ENCODE measurements at regions not wholly inside any gene's neighbourhood (a gene's known extent, or its start where the extent isn't known, plus 50 kb on each side); places are given as distances from the start of the nearest gene placed in this dataset.

GRCh38 chr13:40434516-40435397 lies 231.7 kb downstream of the FOXO1 start:
- ChIA-PET POLR2A (no interaction called here), CTCF (interaction anchor here (1.1 kb wide), 1 partner anchor 11 kb away, joined by 5 read pairs; no protein-coding TSS in a partner anchor)
- TF ChIP-seq CTCF (IDR thresholded peaks at IDR 0.05; ENCODE audit: insufficient read depth, low read depth, low read length) = no peak

GRCh38 chr13:40438022-40438680 lies 228.3 kb downstream of the FOXO1 start:
- POLR2A ChIA-PET = no interaction called here
- DNase-seq (ENCODE audit: low read depth) = no peak
- H3K27me3 ChIP-seq (ENCODE audit: control insufficient read depth, insufficient read depth, low read length) = no peaks in the 10 kb centered on the region
- H3K36me3 ChIP-seq (ENCODE audit: control insufficient read depth, insufficient read depth, low read length) = no peaks in the 10 kb centered on the region
- CTCF ChIA-PET = interaction anchor here (0.6 kb wide), 1 partner anchor 95 kb away, joined by 4 read pairs; no protein-coding TSS in a partner anchor
- no peak overlapping the region for H3K4me3 ChIP-seq (ENCODE audit: low read depth, low read length)
- no peak for TF ChIP-seq CTCF (IDR thresholded peaks at IDR 0.05; ENCODE audit: insufficient read depth, low read depth, low read length)

More at GRCh38 chr13:40434516-40435397, 231.7 kb downstream of the FOXO1 start:
- H3K4me3 ChIP-seq (ENCODE audit: low read depth, low read length) = no peak overlapping the region
- no peaks in the 10 kb centered on the region for H3K27me3 ChIP-seq (ENCODE audit: control insufficient read depth, insufficient read depth, low read length)
- H3K36me3 ChIP-seq (ENCODE audit: control insufficient read depth, insufficient read depth, low read length) = no peaks in the 10 kb centered on the region
- no peak for DNase-seq (ENCODE audit: low read depth)

GRCh38 chr13:40438999-40439797 lies 227.2 kb downstream of the FOXO1 start:
- Histone ChIP-seq H3K36me3 (ENCODE audit: control insufficient read depth, insufficient read depth, low read length) (no peaks in the 10 kb centered on the region), H3K4me3 (ENCODE audit: low read depth, low read length) (no peak overlapping the region), H3K27me3 (ENCODE audit: control insufficient read depth, insufficient read depth, low read length) (no peaks in the 10 kb centered on the region)
- no peak for TF ChIP-seq CTCF (IDR thresholded peaks at IDR 0.05; ENCODE audit: insufficient read depth, low read depth, low read length)
- ChIA-PET CTCF (interaction anchor here (0.6 to 1.1 kb wide), 3 partner anchors 10 to 19 kb away, joined by 3 read pairs; no protein-coding TSS in a partner anchor), POLR2A (no interaction called here)
- DNase-seq (ENCODE audit: low read depth) = no peak

- Histone ChIP-seq H3K36me3 (ENCODE audit: control insufficient read depth, insufficient read depth, low read length) (no peaks in the 10 kb centered on the region), H3K27me3 (ENCODE audit: control insufficient read depth, insufficient read depth, low read length) (no peaks in the 10 kb centered on the region), H3K4me3 (ENCODE audit: low read depth, low read length) (no peak overlapping the region)
- ChIA-PET POLR2A (no interaction called here), CTCF (no interaction called here)
- DNase-seq (ENCODE audit: low read depth) = no peak
- TF ChIP-seq CTCF (IDR thresholded peaks at IDR 0.05; ENCODE audit: insufficient read depth, low read depth, low read length) = no peak
These were observed 226.5 kb downstream of the FOXO1 start for GRCh38 chr13:40439928-40440327.
